Fibroblast of pulmonary artery (primary cell): ENCODE measurements at regions not wholly inside any gene's neighbourhood (a gene's known extent, or its start where the extent isn't known, plus 50 kb on each side); places are given as distances from the start of the nearest gene placed in this dataset.

Source experiments
- DNase-seq: peaks from one replicate; pipeline ENCODE4 v3.0.0-alpha.2; 2010; ENCODE audit warnings: low read depth
- H3K4me3 ChIP-seq: replicated peaks from 2 replicates; pipeline ENCODE4 v1.5.1; 2011; ENCODE audit warnings: low read depth, mild to moderate bottlenecking, control low read depth, low read length, moderate library complexity
- CTCF ChIP-seq: IDR thresholded peaks from 2 replicates; pipeline ENCODE4 v1.5.1; 2011; ENCODE audit warnings: mild to moderate bottlenecking, control low read depth, low read length, inconsistent platforms; ENCODE audit errors: missing control alignments

- DNase-seq = no peak
- TF ChIP-seq CTCF = no peak
- H3K4me3 ChIP-seq = no peak overlapping the region
Measured at GRCh38 chr1:87969040-87969439, 640.4 kb downstream of the LMO4 start.

- DNase-seq = no peak
- no peak overlapping the region for H3K4me3 ChIP-seq
- no peak for TF ChIP-seq CTCF
Measured at GRCh38 chr1:87972811-87973210, 644.1 kb downstream of the LMO4 start.

GRCh38 chr1:87973896-87974295 lies 645.2 kb downstream of the LMO4 start:
- DNase-seq = no peak
- TF ChIP-seq CTCF = no peak
- H3K4me3 ChIP-seq = no peak overlapping the region

- TF ChIP-seq CTCF = no peak
- no peak overlapping the region for H3K4me3 ChIP-seq
- no peak for DNase-seq
Measured at GRCh38 chr1:87976316-87976715, 647.6 kb downstream of the LMO4 start.

GRCh38 chr1:87977145-87977544 lies 648.5 kb downstream of the LMO4 start:
- H3K4me3 ChIP-seq = no peak overlapping the region
- no peak for DNase-seq
- TF ChIP-seq CTCF = no peak

GRCh38 chr1:87979079-87979478 lies 650.4 kb downstream of the LMO4 start:
- no peak for DNase-seq
- no peak for TF ChIP-seq CTCF
- no peak overlapping the region for H3K4me3 ChIP-seq

- no peak for TF ChIP-seq CTCF
- no peak for DNase-seq
- no peak overlapping the region for H3K4me3 ChIP-seq
Measured at GRCh38 chr1:87980494-87980893, 651.8 kb downstream of the LMO4 start.
